Vagina (tissue), 2 donors: ENCODE measurements at regions not wholly inside any gene's neighbourhood (a gene's known extent, or its start where the extent isn't known, plus 50 kb on each side); places are given as distances from the start of the nearest gene placed in this dataset.

ENCODE experiments used
- POLR2AphosphoS5 ChIP-seq, 2 donors: sonication (generic); formaldehyde crosslinking; IDR thresholded peaks; one replicate each; pipeline ENCODE4 v1.9.0; 2017; ENCODE audit warnings: antibody characterized with exemption in 2 of 2, mild to moderate bottlenecking in 2 of 2, low read depth in 1 of 2; ENCODE audit not compliant: insufficient read depth in 1 of 2
- TF ChIP-seq, protein P1 (sequence below), 3 experiments: fragments of 450-650 bp in 2 of 3; fragments of 200-600 bp in 1 of 3; sonication (generic) in 1 of 3; IDR thresholded peaks; one replicate each; pipeline ENCODE4 v1.5.1; 2017 to 2019; ENCODE audit warnings: antibody characterized with exemption in 3 of 3, mild to moderate bottlenecking in 2 of 3, moderate library complexity in 2 of 3

DNA sequence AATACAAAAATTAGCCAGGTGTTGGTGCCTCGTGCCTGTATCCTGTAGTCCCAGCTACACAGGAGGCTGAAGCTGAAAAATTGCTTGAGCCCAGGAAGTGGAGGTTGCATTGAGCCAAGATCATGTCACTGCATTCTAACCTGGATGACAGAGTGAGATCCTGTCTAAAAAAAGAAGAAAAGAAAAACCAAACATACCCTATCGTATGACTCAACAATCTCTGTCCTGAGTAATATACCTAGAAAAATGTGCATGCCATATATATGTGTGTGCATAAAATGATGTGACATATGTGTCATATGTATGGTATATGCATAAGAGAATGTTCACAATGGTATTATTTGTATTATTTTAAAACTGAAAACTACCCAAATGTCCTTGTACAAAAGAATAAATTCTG is 261.5 kb upstream of the CLEC14A start:
- TF ChIP-seq, protein P1, sequence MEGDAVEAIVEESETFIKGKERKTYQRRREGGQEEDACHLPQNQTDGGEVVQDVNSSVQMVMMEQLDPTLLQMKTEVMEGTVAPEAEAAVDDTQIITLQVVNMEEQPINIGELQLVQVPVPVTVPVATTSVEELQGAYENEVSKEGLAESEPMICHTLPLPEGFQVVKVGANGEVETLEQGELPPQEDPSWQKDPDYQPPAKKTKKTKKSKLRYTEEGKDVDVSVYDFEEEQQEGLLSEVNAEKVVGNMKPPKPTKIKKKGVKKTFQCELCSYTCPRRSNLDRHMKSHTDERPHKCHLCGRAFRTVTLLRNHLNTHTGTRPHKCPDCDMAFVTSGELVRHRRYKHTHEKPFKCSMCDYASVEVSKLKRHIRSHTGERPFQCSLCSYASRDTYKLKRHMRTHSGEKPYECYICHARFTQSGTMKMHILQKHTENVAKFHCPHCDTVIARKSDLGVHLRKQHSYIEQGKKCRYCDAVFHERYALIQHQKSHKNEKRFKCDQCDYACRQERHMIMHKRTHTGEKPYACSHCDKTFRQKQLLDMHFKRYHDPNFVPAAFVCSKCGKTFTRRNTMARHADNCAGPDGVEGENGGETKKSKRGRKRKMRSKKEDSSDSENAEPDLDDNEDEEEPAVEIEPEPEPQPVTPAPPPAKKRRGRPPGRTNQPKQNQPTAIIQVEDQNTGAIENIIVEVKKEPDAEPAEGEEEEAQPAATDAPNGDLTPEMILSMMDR (IDR thresholded peaks at IDR 0.05), result no peak
- no peak for TF ChIP-seq POLR2AphosphoS5 (IDR thresholded peaks at IDR 0.05; ENCODE audit: insufficient read depth in 1 of 2, low read depth in 1 of 2)
